Adrenal gland (tissue), 9 donors: ENCODE measurements at regions not wholly inside any gene's neighbourhood (a gene's known extent, or its start where the extent isn't known, plus 50 kb on each side); places are given as distances from the start of the nearest gene placed in this dataset.

Experiments used
- DNase-seq, 7 donors: peaks; one replicate each; pipeline ENCODE4 v3.0.0-alpha.2; 2019 to 2020
- H3K27ac ChIP-seq, 5 donors: fragments of 200-600 bp; sonication (generic) in 4 of 5; 1 replicate in 3 of 5; 2 replicates in 2 of 5; pipeline versions ENCODE4 v1.5.1 to v1.8.0; 2016 to 2020; ENCODE audit warnings: mild to moderate bottlenecking in 1 of 5
- H3K27me3 ChIP-seq: fragments of 200-600 bp; 2 replicates; pipeline ENCODE4 v1.8.0; 2021
- H3K36me3 ChIP-seq, 2 donors: fragments of 200-600 bp; replicated peaks in 1 of 2; 1 replicate in 1 of 2; 2 replicates in 1 of 2; pipeline versions ENCODE4 v1.5.1 to v1.8.0; 2018 to 2022
- H3K4me1 ChIP-seq, 2 donors: fragments of 200-600 bp; replicated peaks in 1 of 2; 1 replicate in 1 of 2; 2 replicates in 1 of 2; pipeline versions ENCODE4 v1.5.1 to v1.8.0; 2018 to 2021
- H3K4me3 ChIP-seq, 4 donors: fragments of 200-600 bp; sonication (generic) in 3 of 4; one replicate each; pipeline ENCODE4 v1.5.1; 2016 to 2018
- H3K9me3 ChIP-seq, 3 donors: fragments of 200-600 bp; sonication (generic) in 1 of 3; replicated peaks in 1 of 3; 1 replicate in 2 of 3; 2 replicates in 1 of 3; pipeline versions ENCODE4 v1.5.1 to v1.8.0; 2016 to 2021
- POLR2A ChIP-seq, 2 donors: fragments of 450-650 bp; IDR thresholded peaks; one replicate each; pipeline ENCODE4 v1.6.1; 2017; ENCODE audit warnings: antibody characterized with exemption in 2 of 2, mild to moderate bottlenecking in 2 of 2, moderate library complexity in 1 of 2
- WGBS, 4 donors: extraction: QIAGEN DNeasy Blood & Tissue Kit in 2 of 4; methylation state at CpG; one replicate each; pipeline versions ENCODE4 v1.1.5 to v1.1.7; 2013 to 2017; 5-methylcytosine and 5-hydroxymethylcytosine counted together
- intact Hi-C, 2 donors: fragments of 100-400 bp; cut with DNase I; formaldehyde crosslinking; loops; one replicate each; pipeline versions ENCODE4 v1.14.1 to v1.15.0; 2022 to 2023
- TF ChIP-seq, protein P1 (sequence below), 6 experiments: fragments of 450-650 bp in 4 of 6; fragments of 200-600 bp in 2 of 6; sonication (generic) in 1 of 6; IDR thresholded peaks; 1 replicate in 5 of 6; 2 replicates in 1 of 6; pipeline versions ENCODE4 v1.5.1 to v1.8.0; 2016 to 2021; ENCODE audit warnings: antibody characterized with exemption in 6 of 6, mild to moderate bottlenecking in 2 of 6, moderate library complexity in 1 of 6
- donor health status: healthy with polysubstance abuse.
- donor health status: Bipolar disorder and iron deficiency.
- donor health status: DM: yes; HTN: yes; CAD: no.
- donor health status: DM: no; HTN: no; CAD: no.
- donor health status: DM: no; HTN: no; CAD: no.

DNA sequence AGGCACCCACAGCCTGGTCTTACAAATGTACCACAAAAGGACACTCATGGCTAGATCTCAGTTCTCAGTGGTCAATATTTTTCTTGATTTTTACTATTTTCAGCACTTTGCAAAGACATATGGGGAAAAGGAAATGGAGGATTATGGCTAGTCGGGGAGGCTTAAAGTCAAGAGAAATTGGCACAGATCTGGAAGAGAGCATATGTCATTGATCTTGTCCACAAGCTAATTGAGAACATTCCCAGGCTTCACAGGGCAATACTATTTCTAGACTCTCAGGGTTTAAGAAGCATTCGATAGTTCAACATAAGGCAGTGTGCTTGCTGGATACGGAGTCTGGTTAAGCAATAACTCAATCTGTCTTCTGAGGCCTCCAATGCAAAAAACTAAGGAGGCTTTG lies 285.8 kb downstream of the ZNF608 start:
- TF ChIP-seq POLR2A (IDR thresholded peaks at IDR 0.05), result no peak
- TF ChIP-seq, protein P1, sequence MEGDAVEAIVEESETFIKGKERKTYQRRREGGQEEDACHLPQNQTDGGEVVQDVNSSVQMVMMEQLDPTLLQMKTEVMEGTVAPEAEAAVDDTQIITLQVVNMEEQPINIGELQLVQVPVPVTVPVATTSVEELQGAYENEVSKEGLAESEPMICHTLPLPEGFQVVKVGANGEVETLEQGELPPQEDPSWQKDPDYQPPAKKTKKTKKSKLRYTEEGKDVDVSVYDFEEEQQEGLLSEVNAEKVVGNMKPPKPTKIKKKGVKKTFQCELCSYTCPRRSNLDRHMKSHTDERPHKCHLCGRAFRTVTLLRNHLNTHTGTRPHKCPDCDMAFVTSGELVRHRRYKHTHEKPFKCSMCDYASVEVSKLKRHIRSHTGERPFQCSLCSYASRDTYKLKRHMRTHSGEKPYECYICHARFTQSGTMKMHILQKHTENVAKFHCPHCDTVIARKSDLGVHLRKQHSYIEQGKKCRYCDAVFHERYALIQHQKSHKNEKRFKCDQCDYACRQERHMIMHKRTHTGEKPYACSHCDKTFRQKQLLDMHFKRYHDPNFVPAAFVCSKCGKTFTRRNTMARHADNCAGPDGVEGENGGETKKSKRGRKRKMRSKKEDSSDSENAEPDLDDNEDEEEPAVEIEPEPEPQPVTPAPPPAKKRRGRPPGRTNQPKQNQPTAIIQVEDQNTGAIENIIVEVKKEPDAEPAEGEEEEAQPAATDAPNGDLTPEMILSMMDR (IDR thresholded peaks at IDR 0.05), result no peak
- H3K27me3 ChIP-seq, result no peaks in the 10 kb centered on the region
- no peaks in the 10 kb centered on the region for H3K36me3 ChIP-seq
- no peaks in the 10 kb centered on the region for H3K4me1 ChIP-seq
- DNase-seq, result no peak
- intact Hi-C loops, result no loop called here
- H3K4me3 ChIP-seq, result no peak overlapping the region
- H3K27ac ChIP-seq, result no peak overlapping the region
- 77 to 90% (median 83%) methylated on average over 3 of the region's 3 CpGs for WGBS, 4 donors
- no peaks in the 10 kb centered on the region for H3K9me3 ChIP-seq

DNA sequence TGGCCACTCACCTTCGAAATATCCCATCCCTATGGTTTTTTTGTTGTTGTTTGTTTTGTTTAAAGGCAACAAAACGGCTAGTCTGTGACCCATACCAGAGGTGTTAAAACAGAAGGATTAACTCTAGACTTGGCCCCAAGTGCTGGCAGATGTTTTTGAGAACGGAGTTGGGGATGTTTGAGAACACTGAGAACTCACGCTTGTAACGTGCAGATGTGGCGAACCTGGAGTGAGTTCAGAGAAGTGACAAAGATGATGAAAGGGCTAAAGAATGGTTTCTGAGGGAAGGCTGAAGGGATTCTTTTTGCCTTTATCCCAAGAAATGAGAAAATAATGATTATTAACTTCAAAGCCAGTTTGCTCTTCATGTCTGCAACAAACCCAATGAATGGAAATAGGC lies 286.5 kb downstream of the ZNF608 start:
- Histone ChIP-seq H3K27me3 (no peaks in the 10 kb centered on the region), H3K4me3 (no peak overlapping the region), H3K27ac (no peak overlapping the region), H3K4me1 (no peaks in the 10 kb centered on the region), H3K9me3 (no peaks in the 10 kb centered on the region), H3K36me3 (no peaks in the 10 kb centered on the region)
- WGBS, 4 donors, result 80 to 92% (median 85%) methylated on average over 6 of the region's 6 CpGs
- intact Hi-C loops, result no loop called here
- TF ChIP-seq, protein P1 (IDR thresholded peaks at IDR 0.05), result no peak
- TF ChIP-seq POLR2A (IDR thresholded peaks at IDR 0.05), result no peak
- no peak for DNase-seq

DNA sequence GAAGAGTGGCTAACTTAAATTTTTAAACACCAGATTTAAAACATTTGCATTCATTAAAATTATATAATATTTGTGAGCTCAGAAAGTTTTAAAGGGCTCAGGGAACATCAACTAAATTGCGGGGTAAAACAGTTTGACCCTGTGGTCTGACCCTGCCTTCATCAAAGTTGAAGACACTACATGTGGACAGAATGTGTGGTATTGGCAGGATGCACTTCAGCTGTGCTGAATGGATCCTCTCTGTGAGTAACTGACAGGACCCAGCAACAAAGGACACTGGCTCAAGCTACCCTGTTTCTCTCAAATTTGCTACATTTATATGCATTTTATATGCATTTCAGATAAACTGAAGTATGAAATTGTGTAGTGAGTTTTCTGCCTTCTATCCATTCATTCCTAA lies 288.5 kb downstream of the ZNF608 start:
- intact Hi-C loops, result no loop called here
- Histone ChIP-seq H3K9me3 (no peaks in the 10 kb centered on the region), H3K27me3 (no peaks in the 10 kb centered on the region), H3K36me3 (no peaks in the 10 kb centered on the region), H3K27ac (no peak overlapping the region), H3K4me1 (no peaks in the 10 kb centered on the region), H3K4me3 (no peak overlapping the region)
- DNase-seq, result no peak
- TF ChIP-seq, protein P1 (IDR thresholded peaks at IDR 0.05), result no peak
- no peak for TF ChIP-seq POLR2A (IDR thresholded peaks at IDR 0.05)
- 74 to 90% (median 80%) methylated on average over 1 of the region's 1 CpG for WGBS, 4 donors

DNA sequence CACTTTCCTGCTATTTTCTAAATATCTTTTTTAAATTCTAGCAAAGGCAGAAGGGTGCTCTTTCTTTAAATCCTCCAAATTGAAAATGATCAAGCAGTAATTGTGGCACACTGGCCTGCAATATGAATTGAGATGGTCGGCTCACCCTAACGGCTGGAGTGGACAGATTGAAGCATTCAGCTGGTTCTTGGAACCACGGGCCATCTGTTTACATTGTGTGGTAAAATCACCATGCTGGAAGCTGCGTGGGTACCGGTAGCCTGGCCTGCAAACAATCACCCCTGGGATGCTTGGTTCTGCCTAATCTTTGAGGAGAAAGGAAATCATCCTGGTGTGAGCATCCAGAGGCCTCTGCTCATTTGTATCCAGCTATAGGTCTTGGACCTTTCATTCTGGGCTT lies 289.3 kb downstream of the ZNF608 start:
- Histone ChIP-seq H3K4me1 (no peaks in the 10 kb centered on the region), H3K36me3 (no peaks in the 10 kb centered on the region), H3K9me3 (no peaks in the 10 kb centered on the region), H3K27ac (no peak overlapping the region), H3K4me3 (no peak overlapping the region), H3K27me3 (no peaks in the 10 kb centered on the region)
- no peak for TF ChIP-seq POLR2A (IDR thresholded peaks at IDR 0.05)
- TF ChIP-seq, protein P1 (IDR thresholded peaks at IDR 0.05), result no peak
- intact Hi-C loops, result no loop called here
- 88 to 99% (median 93%) methylated on average over 5 of the region's 5 CpGs for WGBS, 4 donors
- DNase-seq, result no peak
